ENCODE measurements at regions not wholly inside any gene's neighbourhood (a gene's known extent, or its start where the extent isn't known, plus 50 kb on each side); places are given as distances from the start of the nearest gene placed in this dataset.

DNA sequence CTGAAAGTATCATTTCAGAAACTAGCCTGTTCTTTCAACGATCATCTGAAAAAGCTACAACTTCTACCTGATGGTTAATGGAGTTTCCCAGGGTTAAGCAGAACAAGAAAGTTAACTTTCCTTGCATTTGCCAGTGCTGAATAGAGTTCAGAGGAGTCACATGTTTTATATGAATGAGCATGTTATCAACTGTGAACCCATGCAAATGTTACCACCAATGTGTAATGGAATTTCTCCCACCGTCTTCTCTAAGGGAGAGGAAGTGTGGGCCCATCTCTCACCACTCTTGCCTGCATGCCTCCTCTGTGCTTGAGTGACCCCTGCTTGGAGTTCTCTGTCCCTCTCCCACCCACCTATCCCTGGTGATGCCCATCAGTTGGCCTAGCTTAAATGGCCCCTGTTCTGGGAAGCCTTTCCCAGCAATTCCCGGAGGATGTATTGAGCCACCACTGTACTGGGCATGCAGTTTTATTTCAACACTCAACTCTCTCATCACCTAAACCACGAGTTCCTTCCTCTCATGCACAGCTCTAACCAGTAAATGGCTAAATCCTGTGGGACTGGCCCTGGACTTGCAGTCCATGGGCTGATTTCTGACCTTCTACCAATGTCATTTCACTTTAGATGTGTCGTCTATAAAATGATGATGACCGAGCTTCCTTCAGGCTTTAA is 159.8 kb downstream of the RPAP3 start:
- no peak overlapping the region for H3K27ac ChIP-seq
- H3K4me3 ChIP-seq = no peak overlapping the region
- no peak for DNase-seq
- WGBS, 3 donors = 86 to 90% (median 86%) methylated on average over 6 of the region's 6 CpGs
- no peaks in the 10 kb centered on the region for H3K9me3 ChIP-seq
- intact Hi-C loops (cut with DNase I) = no loop called here
- H3K4me1 ChIP-seq (ENCODE audit: insufficient read depth) = no peaks in the 10 kb centered on the region
- H3K36me3 ChIP-seq = no peaks in the 10 kb centered on the region
- no peaks in the 10 kb centered on the region for H3K27me3 ChIP-seq
- TF ChIP-seq EP300 (IDR thresholded peaks at IDR 0.05) (no peak), POLR2A (IDR thresholded peaks at IDR 0.05) (no peak)
- TF ChIP-seq, protein P1, sequence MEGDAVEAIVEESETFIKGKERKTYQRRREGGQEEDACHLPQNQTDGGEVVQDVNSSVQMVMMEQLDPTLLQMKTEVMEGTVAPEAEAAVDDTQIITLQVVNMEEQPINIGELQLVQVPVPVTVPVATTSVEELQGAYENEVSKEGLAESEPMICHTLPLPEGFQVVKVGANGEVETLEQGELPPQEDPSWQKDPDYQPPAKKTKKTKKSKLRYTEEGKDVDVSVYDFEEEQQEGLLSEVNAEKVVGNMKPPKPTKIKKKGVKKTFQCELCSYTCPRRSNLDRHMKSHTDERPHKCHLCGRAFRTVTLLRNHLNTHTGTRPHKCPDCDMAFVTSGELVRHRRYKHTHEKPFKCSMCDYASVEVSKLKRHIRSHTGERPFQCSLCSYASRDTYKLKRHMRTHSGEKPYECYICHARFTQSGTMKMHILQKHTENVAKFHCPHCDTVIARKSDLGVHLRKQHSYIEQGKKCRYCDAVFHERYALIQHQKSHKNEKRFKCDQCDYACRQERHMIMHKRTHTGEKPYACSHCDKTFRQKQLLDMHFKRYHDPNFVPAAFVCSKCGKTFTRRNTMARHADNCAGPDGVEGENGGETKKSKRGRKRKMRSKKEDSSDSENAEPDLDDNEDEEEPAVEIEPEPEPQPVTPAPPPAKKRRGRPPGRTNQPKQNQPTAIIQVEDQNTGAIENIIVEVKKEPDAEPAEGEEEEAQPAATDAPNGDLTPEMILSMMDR (IDR thresholded peaks at IDR 0.05) = no peak

DNA sequence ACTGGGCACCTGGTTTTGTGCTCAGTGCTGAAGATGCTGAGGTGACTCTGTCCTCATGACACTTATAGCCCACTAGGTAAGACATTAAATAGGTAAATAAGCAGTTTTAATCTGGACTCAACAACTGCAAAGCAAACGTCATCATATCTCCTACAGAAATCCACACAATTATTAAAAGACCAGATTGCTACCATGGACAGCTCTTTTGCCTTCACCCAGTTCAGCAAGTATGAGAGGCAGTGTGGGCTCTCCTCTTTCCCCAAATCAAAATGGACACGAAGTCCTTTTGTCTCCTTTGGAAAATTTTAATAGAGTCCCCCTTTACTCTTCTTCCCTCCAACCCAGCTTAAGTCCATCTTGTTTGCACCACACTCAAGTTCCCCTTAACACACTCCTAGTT is 171.1 kb downstream of the RPAP3 start:
- WGBS, 3 donors = 5 to 10% (median 9%) methylated on average over 2 of the region's 2 CpGs
- H3K36me3 ChIP-seq = no peaks in the 10 kb centered on the region
- intact Hi-C loops (cut with DNase I) = no loop called here

DNA sequence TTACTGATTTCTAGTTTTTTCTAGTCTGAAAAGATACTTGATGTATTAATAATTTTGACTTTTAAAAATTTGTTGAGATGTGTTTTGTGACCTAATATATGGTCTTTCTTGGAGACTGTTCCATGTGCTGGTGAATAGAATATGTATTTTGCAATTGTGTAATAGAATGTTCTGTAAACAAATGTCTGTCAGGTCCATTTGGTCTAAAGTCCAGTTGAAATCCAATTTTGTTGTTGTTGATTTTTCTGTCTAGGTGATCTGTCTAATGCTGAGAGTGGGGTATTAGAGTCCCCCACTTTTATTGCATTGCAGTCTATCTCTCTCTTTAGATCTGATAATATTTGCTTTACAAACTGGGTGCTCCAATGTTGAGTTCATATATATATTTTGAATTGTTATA is 175.8 kb downstream of the RPAP3 start:
- H3K36me3 ChIP-seq = no peaks in the 10 kb centered on the region
- no peak for DNase-seq
- H3K4me1 ChIP-seq (ENCODE audit: insufficient read depth) = no peaks in the 10 kb centered on the region
- intact Hi-C loops (cut with DNase I) = no loop called here
- TF ChIP-seq, protein P1 (IDR thresholded peaks at IDR 0.05) = no peak
- no peak for TF ChIP-seq POLR2A (IDR thresholded peaks at IDR 0.05)
- no peak for TF ChIP-seq EP300 (IDR thresholded peaks at IDR 0.05)
- no peak overlapping the region for H3K4me3 ChIP-seq
- no peaks in the 10 kb centered on the region for H3K9me3 ChIP-seq
- no peaks in the 10 kb centered on the region for H3K27me3 ChIP-seq
- no peak overlapping the region for H3K27ac ChIP-seq

More for the DNA sequence above, 171.1 kb downstream of the RPAP3 start:
- no peak for DNase-seq
- no peaks in the 10 kb centered on the region for H3K27me3 ChIP-seq
- H3K9me3 ChIP-seq = no peaks in the 10 kb centered on the region
- TF ChIP-seq POLR2A (IDR thresholded peaks at IDR 0.05) = no peak
- TF ChIP-seq, protein P1 (IDR thresholded peaks at IDR 0.05) = no peak
- no peak for TF ChIP-seq EP300 (IDR thresholded peaks at IDR 0.05)
- no peak overlapping the region for H3K27ac ChIP-seq
- no peak overlapping the region for H3K4me3 ChIP-seq
- no peaks in the 10 kb centered on the region for H3K4me1 ChIP-seq (ENCODE audit: insufficient read depth)

DNA sequence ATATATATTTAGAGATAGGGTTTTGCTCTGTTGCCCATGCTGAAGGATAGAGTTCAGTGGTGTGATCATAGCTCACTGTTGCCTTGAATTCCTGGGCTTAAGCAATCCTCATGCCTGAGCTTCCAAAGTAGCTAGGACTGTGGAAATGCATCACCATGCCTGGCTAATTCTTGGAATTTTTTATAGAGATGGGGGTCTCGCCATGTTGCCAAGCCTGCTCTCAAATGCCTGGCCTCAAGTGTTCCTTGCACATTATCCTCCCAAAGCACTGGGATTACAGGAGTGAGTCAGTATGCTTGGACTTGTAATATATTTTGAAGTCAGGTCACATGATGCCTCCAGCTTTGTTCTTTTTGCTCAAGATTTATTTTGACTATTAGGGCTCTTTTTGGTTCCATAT is 178.0 kb downstream of the RPAP3 start:
- H3K27me3 ChIP-seq = no peaks in the 10 kb centered on the region
- 66 to 82% (median 70%) methylated on average over 1 of the region's 1 CpG for WGBS, 3 donors
- no peak overlapping the region for H3K27ac ChIP-seq
- no peak for DNase-seq
- no peaks in the 10 kb centered on the region for H3K4me1 ChIP-seq (ENCODE audit: insufficient read depth)
- no peak overlapping the region for H3K4me3 ChIP-seq
- H3K36me3 ChIP-seq = no peaks in the 10 kb centered on the region
- H3K9me3 ChIP-seq = no peaks in the 10 kb centered on the region
- TF ChIP-seq EP300 (IDR thresholded peaks at IDR 0.05) (no peak), POLR2A (IDR thresholded peaks at IDR 0.05) (no peak)
- intact Hi-C loops (cut with DNase I) = no loop called here

DNA sequence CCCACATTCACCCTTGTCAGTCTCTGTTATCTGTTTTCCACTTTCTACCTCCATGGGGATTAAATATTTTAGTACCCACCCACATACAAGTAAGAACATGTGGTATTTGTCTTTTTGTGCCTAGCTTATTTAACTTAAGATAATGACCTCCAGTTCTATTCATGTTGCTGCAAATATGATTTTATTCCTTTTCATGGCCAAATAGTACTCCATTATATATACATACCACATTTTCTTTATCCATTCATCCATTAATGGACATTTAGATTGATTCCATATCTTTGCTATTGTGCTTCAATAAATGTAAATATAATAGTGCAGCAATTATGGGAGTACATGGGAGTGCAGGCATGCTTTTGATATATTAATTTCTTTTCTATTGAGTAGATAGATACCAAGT is 185.8 kb downstream of the RPAP3 start:
- H3K27ac ChIP-seq = no peak overlapping the region
- no peak for TF ChIP-seq EP300 (IDR thresholded peaks at IDR 0.05)
- TF ChIP-seq, protein P1 (IDR thresholded peaks at IDR 0.05) = no peak
- TF ChIP-seq POLR2A (IDR thresholded peaks at IDR 0.05) = no peak
- no peaks in the 10 kb centered on the region for H3K36me3 ChIP-seq
- DNase-seq = no peak
- H3K4me3 ChIP-seq = no peak overlapping the region
- intact Hi-C loops (cut with DNase I) = no loop called here
- no peaks in the 10 kb centered on the region for H3K9me3 ChIP-seq
- no peaks in the 10 kb centered on the region for H3K27me3 ChIP-seq
- no peaks in the 10 kb centered on the region for H3K4me1 ChIP-seq (ENCODE audit: insufficient read depth)
